ENCODE measurements at regions not wholly inside any gene's neighbourhood (a gene's known extent, or its start where the extent isn't known, plus 50 kb on each side); places are given as distances from the start of the nearest gene placed in this dataset.

- TF ChIP-seq YY1 (IDR thresholded peaks at IDR 0.05; ENCODE audit: insufficient read depth, insufficient read length), result no peak
- TF ChIP-seq ZNF274 (IDR thresholded peaks at IDR 0.05; ENCODE audit: low read depth, low read length), result no peak
These were observed 1697.9 kb downstream of the PCDH9 start for GRCh38 chr13:65532231-65532630.
